ENCODE measurements at regions not wholly inside any gene's neighbourhood (a gene's known extent, or its start where the extent isn't known, plus 50 kb on each side); places are given as distances from the start of the nearest gene placed in this dataset.
"Not testable (repeated sequence)": the region's sequence is repeated elsewhere in the genome, so short reads cannot be mapped to it uniquely, and the experiment has no call there.

DNA sequence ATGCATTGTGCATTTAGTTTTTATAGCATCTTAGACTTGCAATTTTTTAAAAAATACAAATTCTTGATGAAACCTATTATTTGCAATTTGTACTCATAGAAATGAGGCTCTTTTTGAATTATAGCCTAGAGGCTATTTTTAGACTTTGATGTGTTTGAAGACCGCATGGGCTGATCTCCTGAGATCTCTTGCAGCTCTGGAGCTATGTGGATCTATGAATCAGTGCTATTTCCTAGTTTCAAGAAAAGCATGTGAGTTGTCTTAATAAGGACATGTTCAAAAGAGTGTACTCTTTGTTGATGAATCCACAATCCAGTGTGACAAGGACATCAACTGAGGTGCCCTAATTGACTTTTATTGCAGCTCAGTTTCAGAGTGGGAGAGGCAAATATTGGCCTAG lies 620.5 kb downstream of the ETS1 start:
- no peak for DNase-seq (ENCODE audit: low read depth, low spot score)

DNA sequence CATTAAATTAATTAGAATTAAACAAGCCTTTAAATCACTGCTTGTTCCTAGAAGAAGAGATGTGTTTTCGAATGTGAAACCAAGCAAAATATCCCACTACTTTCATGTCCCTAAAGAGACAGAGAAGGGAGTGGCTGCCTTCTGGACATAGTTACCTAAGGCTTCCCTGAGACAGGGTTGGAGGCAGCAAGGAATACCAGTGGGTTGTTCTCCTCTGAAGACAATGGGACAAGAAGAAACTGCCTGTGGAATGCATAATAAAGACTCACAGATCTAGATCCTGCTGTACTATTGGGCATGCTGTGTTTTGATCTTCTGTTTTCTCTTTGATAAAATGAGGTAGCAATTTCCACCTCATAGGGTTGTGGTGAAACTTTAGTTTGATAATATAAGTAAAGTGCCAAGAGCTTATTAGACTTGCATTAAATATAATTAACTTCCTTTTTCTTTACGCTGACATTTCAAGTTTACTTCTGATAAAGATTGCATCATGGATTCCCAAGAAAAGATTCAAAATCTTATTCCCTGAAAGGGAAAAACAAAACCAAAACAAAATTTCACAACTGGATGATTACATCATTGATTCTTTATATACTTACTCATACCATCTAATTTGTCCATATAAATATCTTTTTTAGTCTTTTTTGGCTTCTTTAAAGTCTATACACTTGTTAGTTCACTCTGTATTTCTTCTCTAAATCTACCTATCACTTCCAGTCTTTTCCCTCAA lies 621.3 kb downstream of the ETS1 start:
- DNase-seq (ENCODE audit: low read depth, low spot score) = peak; percentile 3

DNA sequence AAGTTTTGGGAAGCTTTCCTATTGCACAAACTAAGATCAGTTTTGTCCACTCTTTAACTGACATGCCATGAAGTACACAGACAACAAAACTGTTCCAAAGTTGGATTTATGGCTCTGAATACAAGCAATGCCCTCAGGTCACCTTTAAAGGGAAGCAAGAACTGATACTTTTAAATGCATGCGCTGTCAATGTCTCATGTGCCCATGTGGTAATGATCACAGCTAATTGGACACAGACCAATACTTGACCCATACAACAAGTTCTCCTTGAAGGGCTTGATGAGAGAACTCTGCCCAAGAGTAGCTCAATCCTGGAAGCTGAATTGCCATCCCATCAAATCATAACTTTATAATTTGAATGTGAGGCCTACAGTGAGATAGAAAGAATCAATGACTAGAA lies 624.9 kb downstream of the ETS1 start:
- DNase-seq (ENCODE audit: low read depth, low spot score) = no peak

DNA sequence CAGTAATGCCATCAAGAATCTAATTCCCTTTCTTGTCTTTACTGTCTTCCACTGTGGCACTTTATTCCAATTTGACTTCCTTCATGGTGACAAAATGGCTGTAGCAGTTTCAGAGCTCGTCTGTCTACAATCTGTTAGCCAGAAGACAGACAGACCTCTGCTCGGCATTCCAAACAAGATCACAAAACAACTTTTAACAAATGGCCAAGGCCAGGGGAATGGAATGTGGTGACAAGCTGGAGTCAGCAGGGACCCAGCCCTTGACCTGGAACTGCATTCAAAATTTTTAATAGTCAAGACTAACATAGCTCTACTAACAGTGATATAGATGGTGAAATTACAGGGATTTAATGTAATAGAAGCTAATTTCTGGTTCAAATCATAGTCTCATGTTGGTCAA lies 637.2 kb downstream of the ETS1 start:
- DNase-seq (ENCODE audit: low read depth, low spot score) = peak; percentile 1

DNA sequence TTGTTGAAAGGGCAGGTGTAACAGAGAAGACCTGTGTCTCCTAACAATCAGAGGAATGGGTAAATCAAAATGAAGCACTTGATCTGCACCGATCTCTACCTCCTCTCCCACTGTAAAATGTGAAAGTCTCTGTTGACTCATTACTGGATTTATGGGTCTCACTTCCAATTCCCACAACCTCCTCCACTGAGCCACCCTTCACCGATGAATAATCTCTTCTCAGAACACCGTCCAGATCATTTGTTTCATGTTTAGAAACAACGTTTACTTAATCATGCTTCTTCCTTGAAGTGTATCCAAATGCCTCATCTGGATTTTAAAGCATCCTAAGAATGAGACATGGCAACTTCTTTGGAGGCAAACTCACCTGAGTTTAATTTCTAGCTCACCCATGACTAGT lies 643.6 kb downstream of the ETS1 start:
- no peak for DNase-seq (ENCODE audit: low read depth, low spot score)

DNA sequence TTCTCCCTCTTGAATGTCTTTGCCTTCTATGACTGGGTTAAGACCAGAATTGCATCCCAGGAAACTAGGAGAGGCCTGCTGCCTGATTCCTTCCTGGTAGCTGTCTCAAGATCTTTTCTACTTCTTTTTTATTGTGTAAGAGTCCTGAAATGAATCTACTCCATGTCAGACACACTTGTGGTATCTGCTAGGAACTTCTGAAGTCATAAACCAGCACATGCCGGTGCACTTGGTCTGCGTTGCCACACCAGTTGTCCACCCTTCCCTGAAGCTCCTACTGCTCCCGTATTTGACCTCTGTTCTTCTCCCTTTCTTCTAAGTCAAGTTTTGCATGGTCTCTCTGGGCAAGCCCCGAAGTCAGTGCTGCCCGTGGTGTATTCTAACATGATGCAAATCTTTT lies 644.2 kb downstream of the ETS1 start:
- no peak for DNase-seq (ENCODE audit: low read depth, low spot score)

DNA sequence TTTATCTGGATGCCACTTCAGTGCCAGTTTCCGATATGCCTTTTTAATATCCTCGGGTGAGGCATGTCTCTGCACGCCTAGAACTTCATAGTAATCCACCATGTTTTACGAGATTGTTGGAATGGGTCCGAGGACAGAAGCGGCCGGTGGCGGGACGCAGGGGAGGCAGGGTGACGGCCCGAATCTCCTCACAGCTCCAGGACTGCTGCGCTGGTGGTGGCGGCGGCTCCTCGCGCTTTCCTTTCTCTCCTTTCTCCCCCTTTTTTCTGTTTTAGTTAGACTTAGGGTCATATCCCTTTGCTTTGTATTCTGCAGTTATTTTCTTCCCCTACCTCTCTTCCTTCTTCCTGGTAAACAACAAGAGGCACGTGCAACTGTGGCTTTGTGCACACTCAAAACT lies 645.8 kb downstream of the ETS1 start:
- not testable (repeated sequence) for DNase-seq (ENCODE audit: low read depth, low spot score)

DNA sequence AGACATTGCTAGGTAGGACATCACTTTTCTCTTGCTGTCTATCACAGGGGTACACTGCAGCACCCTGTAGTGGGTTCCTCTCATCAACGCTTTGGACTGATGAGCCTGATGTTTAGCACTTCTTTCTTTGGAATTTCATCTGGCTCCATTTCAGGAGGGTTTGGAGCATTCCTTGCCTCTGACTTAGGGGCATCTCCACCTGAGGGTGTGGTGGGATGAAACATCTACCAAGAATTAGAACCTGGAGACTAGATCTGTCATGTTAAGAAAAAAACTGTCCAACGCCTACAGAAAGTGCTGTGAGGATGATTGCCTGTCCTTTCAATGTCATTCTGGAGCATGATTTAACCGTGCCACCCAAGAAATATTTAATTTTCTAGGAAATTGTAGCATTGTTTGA lies 648.4 kb downstream of the ETS1 start:
- no peak for DNase-seq (ENCODE audit: low read depth, low spot score)

DNA sequence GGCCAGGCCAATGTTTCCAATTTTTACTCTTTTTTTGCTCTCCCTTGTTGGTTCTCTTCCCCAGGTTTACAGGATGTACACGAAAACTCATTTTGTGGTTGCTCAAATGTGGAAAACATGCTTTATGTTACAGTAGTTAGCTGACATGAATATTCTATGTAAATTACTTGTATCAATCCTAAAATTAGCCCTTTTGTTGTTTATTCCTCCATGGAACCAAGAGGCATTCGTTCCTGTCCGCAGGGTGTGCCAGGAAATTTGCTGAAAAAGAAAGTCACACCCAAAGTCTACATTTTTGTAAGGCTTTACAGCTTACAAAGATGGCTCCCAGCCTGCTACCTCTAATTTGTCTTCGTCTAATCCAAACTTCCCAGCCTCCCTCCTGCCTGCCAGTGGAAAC lies 652.3 kb downstream of the ETS1 start:
- no peak for DNase-seq (ENCODE audit: low read depth, low spot score)

DNA sequence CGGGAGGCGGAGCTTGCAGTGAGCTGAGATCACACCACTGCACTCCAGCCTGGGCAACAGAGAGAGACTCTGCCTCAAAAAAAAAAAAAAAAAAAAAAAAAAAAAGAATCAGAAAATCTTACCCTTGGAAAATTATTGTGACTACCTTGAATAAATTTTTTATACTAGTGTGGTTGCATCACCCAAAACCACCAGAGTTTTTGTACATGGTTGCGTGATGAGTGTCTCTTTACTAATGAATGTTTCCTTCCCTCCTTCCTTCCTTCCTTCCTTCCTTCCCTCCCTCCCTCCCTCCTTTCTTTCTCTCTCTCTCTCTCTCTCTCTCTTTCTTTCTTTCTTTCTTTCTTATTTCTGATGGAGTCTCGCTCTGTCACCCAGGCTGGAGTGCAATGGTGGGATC lies 653.4 kb downstream of the ETS1 start:
- DNase-seq (ENCODE audit: low read depth, low spot score) = not testable (repeated sequence)

DNA sequence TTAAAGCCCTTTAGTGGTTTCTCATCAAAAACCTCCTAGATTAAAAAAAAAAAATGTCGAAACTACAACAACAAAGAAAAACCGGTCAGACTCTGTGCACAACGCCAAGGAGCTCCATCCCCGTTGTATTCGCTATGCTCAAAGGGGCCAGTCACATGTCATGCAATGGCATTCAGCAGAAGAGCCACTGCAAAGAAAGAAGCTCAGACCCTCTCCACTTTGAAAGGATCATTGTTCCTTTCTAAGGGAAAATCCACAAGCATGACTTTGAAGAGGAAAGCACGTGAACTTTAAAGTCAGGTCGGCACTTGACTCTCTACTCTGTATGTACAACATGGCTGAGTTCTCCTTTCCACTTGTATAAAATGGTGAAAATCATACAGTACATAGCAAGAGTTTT lies 655.6 kb downstream of the ETS1 start:
- DNase-seq (ENCODE audit: low read depth, low spot score) = no peak

DNA sequence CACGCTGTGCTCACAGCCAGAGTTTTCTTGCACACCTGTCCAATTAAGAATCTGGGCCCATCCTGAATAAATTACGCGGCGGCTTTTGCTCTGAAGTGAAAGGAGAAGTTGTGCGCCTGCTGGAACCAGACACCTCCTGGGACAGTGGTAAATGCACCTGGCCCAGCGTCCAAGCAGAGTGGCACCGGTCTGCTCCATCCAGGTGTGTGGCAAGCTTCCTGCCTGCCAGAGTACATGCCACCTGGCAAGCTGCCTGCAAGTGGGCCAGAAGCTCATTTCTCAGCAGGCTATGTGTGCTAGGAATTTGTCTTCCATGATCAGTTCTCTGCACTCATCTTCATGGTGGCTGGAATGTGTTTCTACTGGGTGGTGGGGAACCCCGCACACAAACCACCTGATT lies 660.6 kb downstream of the ETS1 start:
- DNase-seq (ENCODE audit: low read depth, low spot score) = no peak

DNA sequence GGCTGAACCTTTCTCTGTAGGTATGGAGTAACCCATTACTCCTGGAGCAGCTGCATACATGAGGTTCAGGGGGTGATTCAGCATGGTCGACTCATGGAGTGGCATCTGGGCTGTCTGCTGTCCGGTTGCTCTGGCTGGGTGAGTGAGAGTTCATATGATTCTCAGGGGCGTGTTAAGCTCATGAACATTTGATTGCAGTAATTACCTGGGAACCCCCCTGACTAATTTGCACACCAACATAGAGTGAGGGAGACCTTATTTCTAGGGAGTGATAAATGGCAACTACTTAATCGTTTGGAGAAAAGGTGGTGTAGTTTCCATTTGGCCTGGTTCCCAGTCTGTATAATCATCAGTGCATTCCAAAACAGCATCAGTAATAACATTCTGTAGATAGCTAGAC lies 661.9 kb downstream of the ETS1 start:
- DNase-seq (ENCODE audit: low read depth, low spot score) = no peak

DNA sequence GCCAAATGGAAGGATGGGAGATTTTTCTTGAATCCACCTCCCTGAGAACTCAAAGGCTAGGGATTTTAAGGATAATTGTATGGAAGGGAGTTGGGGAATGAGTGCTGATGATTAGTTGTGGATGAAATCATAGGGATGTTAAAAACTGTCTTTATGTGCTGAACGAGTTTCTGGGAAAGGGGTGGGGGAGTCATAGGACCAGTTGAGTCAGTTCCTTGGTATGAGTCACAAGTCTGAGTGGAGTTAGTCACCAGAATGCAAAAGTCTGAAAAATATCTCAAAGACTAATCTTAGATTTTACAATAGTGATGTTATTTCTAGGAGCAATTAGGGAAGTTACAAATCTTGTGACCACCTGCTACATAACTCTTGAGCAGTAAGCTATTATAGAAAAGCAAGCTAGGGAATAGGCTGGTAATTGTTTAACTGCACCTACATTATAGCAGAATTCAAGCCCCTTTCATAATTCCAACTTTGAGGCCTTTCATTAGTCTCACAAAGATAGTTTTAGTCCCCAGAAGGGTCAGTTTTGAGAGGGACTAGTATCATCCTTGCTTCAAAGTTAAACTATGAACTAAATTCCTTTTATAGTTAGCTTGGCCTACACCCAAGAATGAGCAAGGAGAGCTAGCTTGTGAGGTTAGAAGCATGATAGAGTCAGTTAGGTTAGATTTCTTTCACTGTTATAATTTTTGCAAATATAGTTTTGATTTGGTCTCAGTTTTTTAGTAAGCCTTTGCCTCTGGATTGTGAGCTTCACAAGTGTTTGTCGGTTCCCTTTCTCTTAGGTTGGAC lies 668.0 kb downstream of the ETS1 start:
- DNase-seq (ENCODE audit: low read depth, low spot score) = no peak

DNA sequence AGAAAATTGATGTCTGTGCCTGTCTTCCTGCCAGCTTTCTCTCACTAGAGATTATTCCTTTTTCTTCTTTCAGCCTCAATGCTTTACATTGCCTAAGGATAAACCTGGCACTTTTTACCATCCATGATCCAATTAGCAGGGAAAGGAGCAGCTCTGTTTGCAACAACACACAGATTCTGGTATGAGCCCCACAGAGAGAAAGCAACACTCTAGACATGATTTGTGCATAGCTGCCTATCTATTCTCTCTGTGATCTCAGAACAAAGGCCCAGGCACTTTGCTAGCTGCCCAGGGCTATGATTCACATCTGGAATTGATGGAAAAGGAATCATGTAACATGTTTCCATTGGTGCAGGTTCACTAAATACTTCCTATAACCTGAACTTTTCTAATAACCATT lies 685.0 kb downstream of the ETS1 start:
- no peak for DNase-seq (ENCODE audit: low read depth, low spot score)

DNA sequence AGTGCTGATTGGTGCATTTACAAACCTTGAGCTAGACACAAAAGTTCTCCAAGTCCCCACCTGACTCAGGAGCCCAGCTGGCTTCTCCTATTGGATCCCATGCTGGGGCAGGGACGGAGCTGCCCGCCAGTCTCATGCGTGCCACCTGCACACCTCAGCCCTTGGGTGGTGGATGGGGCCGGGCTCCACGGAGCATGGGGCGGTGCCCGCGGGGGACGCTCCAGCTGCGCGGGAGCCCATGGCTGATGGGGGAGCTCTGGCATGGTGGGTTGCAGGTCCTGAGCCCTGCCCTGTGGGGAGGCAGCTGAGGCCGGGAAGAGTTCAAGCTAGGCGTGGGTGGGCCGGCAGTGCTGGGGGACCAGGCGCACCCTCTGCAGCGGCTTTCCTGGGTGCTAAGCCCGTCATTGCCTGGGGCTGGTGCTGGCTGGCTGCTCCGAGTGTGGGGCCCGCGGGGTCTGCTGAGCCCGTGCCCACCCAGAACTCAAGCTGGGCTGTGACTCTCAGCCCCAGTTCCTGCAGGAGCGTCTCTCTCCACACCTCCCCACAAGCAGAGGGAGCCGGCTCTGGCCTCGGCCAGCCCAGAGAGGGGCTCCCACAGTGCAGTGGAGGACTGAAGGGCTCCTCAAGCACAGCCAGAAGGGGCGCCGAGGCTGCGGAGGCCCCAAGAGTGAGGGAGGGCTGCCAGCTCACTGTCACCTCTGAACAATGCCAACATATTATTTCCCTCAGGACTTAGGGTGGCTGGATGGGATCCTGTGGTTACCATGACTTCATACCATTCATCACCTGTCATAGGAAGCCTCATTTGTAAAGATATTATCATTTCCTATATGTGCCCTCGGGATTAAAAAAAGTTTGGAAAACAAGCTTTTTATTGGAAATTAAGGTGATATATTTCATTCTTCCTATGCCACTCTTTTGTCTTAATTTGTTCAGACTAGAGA lies 688.7 kb downstream of the ETS1 start:
- DNase-seq (ENCODE audit: low read depth, low spot score) = no peak

DNA sequence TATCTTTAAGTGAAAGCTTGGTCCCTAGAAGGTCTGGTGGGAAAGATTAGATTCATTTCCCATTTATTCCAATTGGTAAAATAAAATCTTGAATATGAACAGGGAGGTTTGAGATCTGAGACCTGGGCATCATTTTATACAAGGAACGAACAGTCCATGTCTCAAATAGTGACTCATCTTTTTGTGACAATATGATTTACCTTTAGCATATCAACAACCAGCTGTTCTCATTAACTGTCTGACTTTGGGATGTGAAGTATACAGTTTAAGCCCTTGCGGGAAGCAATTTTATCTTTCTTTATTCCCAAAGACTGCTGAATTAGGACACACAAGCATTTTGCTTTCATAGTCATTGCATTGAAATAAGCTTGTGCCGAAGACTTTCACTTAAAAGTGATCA lies 691.6 kb downstream of the ETS1 start:
- no peak for DNase-seq (ENCODE audit: low read depth, low spot score)

DNA sequence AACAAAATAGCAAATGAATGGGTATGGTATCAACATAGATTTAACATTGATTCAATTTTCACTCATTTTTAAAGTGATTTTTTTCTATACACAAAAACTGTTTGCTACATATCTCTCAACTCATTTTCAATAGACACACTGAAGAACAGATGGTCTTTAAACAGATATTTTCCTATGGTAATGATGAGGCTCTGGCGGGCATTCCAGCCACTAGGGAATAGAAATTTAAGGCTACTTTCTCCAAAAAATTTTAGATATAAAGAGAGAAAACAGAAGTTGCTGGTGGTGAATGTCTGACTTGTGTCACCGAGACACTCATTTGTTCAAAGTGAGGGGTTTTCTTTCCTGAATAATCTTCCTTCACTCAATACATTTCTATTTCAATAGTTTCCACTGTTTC lies 693.0 kb downstream of the ETS1 start:
- DNase-seq (ENCODE audit: low read depth, low spot score) = no peak

DNA sequence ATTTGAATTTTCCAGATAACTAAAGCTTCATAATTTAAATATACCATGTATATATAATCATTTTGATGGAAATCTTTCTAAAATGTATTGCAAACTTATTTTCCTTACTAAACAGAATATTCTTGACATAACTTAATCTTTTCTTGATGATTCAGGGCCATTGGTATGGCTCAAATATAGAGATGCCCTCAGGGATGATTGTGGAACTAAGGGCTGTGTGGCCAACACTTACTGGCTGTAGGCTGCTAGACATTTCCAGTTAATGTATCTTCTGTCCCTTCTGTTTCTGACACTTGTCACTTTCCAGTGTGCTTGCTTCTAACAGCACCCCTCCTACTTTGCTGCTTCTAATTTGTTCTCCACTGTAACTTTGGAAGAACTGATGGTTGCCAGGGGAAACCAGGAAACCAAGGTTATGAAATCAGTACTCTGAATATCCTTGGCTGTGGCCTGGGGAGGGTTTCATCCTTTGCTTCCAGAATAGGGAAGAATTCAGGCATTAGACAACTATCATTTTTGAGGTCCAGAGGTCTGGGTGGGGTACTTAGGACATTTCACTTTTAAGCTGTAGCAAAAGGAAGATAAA lies 697.2 kb downstream of the ETS1 start:
- no peak for DNase-seq (ENCODE audit: low read depth, low spot score)

DNA sequence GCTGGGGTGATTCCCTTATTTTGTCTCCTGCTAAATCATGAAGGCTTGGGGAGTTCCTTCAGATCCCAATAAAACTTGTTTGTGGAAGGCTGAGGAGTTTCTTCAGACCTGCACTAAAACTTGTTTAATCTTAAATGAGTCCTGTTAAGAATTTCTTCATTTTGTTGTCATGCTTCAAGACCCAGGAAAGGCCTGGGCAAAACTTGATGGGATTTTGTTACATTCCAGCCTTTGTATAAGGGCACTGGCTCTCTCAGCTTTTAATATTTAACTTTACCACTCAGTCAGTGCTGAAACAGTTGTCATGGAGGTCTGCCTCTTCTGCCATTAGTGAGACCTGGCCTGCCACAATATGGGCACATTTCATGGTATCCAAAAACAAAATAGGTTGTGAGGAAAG lies 699.0 kb downstream of the ETS1 start:
- DNase-seq (ENCODE audit: low read depth, low spot score) = no peak

DNA sequence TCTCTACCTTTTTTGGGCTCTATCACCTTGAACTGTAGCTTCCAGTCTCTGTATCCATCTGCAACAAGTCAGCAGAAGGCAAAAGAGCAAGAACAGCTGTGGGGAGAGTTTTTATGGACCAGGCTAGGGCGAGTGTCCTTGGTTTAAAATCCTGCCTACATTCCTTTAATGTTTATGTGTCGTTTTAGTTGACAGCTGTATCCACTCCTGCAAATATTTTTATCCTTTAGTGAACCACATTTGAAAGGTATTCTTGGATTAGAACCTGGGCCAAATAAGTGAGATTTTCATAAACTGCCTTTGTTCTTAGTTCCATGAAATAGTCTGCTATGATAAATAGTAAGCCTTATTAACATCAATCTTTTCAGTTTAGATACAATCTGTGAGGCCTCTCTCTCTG lies 712.2 kb downstream of the ETS1 start:
- no peak for DNase-seq (ENCODE audit: low read depth, low spot score)

DNA sequence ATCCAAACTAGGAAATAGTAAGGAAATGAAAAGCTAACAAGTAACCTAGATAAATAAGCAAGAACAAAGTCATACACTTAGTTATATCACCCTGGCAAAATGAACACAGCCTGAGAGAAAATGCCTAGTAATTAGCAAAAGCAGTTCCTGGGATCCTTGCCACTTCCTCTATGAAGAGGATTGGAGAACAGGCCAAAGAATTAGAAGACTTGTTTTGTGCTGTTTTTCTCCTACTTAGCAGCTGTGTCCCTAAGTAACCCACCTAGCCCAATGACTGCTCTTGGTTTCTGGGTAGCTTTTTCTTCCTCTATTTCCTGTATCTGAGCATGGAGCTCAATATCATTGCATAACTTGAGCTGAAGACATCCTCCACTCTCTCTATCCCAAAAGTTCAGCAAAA lies 713.9 kb downstream of the ETS1 start:
- no peak for DNase-seq (ENCODE audit: low read depth, low spot score)

All from ELF-1 (cell line).